Loucy (cell line): ENCODE measurements at regions not wholly inside any gene's neighbourhood (a gene's known extent, or its start where the extent isn't known, plus 50 kb on each side); places are given as distances from the start of the nearest gene placed in this dataset.

Experiments
- EZH2phosphoT487 ChIP-seq: fragments of 200-600 bp; IDR thresholded peaks from 2 replicates; pipeline ENCODE4 v1.6.1; 2018; ENCODE audit warnings: antibody characterized with exemption, mild to moderate bottlenecking, moderate library complexity, borderline replicate concordance
- TF ChIP-seq, protein P1 (sequence below): fragments of 200-600 bp; sonication (generic); conservative IDR thresholded peaks from 2 replicates; pipeline ENCODE4 v1.5.1; 2014; ENCODE audit warnings: mild to moderate bottlenecking, antibody characterized with exemption, low read length

DNA sequence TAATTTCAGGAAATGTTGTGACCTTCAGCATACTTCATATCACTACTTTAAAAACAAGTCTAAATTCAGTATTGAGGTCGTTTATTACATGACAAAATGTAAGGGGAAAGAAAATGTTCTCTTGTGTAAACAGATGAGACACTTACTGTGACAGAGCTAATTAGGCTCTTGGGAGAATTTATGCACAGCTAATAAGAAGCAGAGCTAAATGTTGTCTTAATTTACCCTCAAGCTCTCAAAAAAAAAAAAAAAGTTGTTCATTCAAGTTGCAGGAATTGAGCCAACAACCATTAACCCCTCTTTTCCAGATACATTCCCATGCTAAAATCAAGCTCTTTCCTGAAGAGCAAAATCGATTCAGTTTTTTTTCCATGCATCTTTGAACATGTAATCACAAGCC, 1419.4 kb downstream of the FSCB start:
- TF ChIP-seq, protein P1, sequence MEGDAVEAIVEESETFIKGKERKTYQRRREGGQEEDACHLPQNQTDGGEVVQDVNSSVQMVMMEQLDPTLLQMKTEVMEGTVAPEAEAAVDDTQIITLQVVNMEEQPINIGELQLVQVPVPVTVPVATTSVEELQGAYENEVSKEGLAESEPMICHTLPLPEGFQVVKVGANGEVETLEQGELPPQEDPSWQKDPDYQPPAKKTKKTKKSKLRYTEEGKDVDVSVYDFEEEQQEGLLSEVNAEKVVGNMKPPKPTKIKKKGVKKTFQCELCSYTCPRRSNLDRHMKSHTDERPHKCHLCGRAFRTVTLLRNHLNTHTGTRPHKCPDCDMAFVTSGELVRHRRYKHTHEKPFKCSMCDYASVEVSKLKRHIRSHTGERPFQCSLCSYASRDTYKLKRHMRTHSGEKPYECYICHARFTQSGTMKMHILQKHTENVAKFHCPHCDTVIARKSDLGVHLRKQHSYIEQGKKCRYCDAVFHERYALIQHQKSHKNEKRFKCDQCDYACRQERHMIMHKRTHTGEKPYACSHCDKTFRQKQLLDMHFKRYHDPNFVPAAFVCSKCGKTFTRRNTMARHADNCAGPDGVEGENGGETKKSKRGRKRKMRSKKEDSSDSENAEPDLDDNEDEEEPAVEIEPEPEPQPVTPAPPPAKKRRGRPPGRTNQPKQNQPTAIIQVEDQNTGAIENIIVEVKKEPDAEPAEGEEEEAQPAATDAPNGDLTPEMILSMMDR, result no peak
- TF ChIP-seq EZH2phosphoT487, result no peak
